ENCODE measurements at regions not wholly inside any gene's neighbourhood (a gene's known extent, or its start where the extent isn't known, plus 50 kb on each side); places are given as distances from the start of the nearest gene placed in this dataset.

- TF ChIP-seq ZNF462 (CRISPR knock-in tag; IDR thresholded peaks at IDR 0.05) (no peak), NANOG (IDR thresholded peaks at IDR 0.05; ENCODE audit: borderline replicate concordance) (no peak), STAT1 (IDR thresholded peaks at IDR 0.05; ENCODE audit: unreplicated experiment) (no peak), ZNF114 (CRISPR knock-in tag; IDR thresholded peaks at IDR 0.05) (no peak), JUNB (IDR thresholded peaks at IDR 0.05; ENCODE audit: unreplicated experiment) (no peak)
Observed at GRCh38 chr13:57837801-57838200, 206.3 kb downstream of the PCDH17 start (continued).

GRCh38 chr13:57843521-57843920 lies 212.0 kb downstream of the PCDH17 start:
- H3K27ac Mint-ChIP-seq = no peak overlapping the region
- no peaks in the 10 kb centered on the region for H3F3A ChIP-seq (replicated peaks; ENCODE audit: low read depth)
- peaks cover 32% of the 10 kb centered on the region for H3K9me3 Mint-ChIP-seq
- H3K4me3 ChIP-seq = no peak overlapping the region
- no peak overlapping the region for H3K4me3 Mint-ChIP-seq
- no peak for DNase-seq (ENCODE audit: low spot score)
- H3K36me3 Mint-ChIP-seq (ENCODE audit: low read depth) = peaks cover 24% of the 10 kb centered on the region
- no peaks in the 10 kb centered on the region for H3K4me1 Mint-ChIP-seq
- H3K79me2 ChIP-seq (replicated peaks; ENCODE audit: insufficient read depth) = no peaks in the 10 kb centered on the region
- no peaks in the 10 kb centered on the region for H3K27me3 ChIP-seq (ENCODE audit: insufficient read depth)
- H3K27ac ChIP-seq (ENCODE audit: low read depth) = no peak overlapping the region
- H2AFZ ChIP-seq = no peak overlapping the region
- H3K36me3 ChIP-seq (ENCODE audit: insufficient read depth) = peaks cover 11% of the 10 kb centered on the region; the same call in 1 of the 2 replicates
- no peaks in the 10 kb centered on the region for H3K27me3 Mint-ChIP-seq (ENCODE audit: insufficient read depth, low read depth, poor library complexity)
- no peak overlapping the region for H3K4me2 ChIP-seq
- ATAC-seq = no peak
- no peaks in the 10 kb centered on the region for H4K20me1 ChIP-seq (replicated peaks; ENCODE audit: insufficient read depth)
- H3K9me2 ChIP-seq (ENCODE audit: insufficient read depth) = no peaks in the 10 kb centered on the region
- H3K4me1 ChIP-seq (ENCODE audit: insufficient read depth) = no peaks in the 10 kb centered on the region
- no peak for TF ChIP-seq EZH2phosphoT487 (IDR thresholded peaks at IDR 0.05; ENCODE audit: unreplicated experiment)
- no peak for TF ChIP-seq ZNF114 (CRISPR knock-in tag; IDR thresholded peaks at IDR 0.05)
- TF ChIP-seq NANOG (IDR thresholded peaks at IDR 0.05; ENCODE audit: borderline replicate concordance) = no peak
- TF ChIP-seq ZNF462 (CRISPR knock-in tag; IDR thresholded peaks at IDR 0.05) = no peak
- TF ChIP-seq ZNF331 (CRISPR knock-in tag; IDR thresholded peaks at IDR 0.05; ENCODE audit: low read depth) = no peak
- no peak for TF ChIP-seq STAT1 (IDR thresholded peaks at IDR 0.05; ENCODE audit: unreplicated experiment)
- TF ChIP-seq EZH2 (IDR thresholded peaks at IDR 0.05; ENCODE audit: low read depth, unreplicated experiment) = no peak

Data from GM23338 (cell line).